A549 (cell line): ENCODE measurements at regions not wholly inside any gene's neighbourhood (a gene's known extent, or its start where the extent isn't known, plus 50 kb on each side); places are given as distances from the start of the nearest gene placed in this dataset.

Source experiments
- ATAC-seq, 2 experiments: fragments of 200-7000 bp in 1 of 2; fragments of >200 bp in 1 of 2; cut with Nextera tagmentation in 1 of 2; cut with Tn5 transposase in 1 of 2; 3 replicates each; pipeline versions ENCODE4 v1.8.0 to v1.9.1; 2018 to 2020; ENCODE audit warnings: mild to moderate bottlenecking in 1 of 2, moderate library complexity in 1 of 2
- CTCF ChIA-PET: fragments of 300-600 bp; sonication (Branson Sonifier 250); formaldehyde crosslinking; extraction: SDS; loops from one replicate; lab custom pipeline; 2021; ENCODE audit warnings: antibody characterized with exemption, inconsistent platforms; lab: Yijun Ruan, JAX
- POLR2A ChIA-PET: fragments of 350-600 bp; formaldehyde crosslinking; extraction: SDS; loops from one replicate; lab custom pipeline; 2021; ENCODE audit warnings: antibody characterized with exemption, inconsistent platforms; lab: Yijun Ruan, JAX
- DNase-seq, 2 experiments: peaks; one replicate each; pipeline versions ENCODE4 v3.0.0 to v3.0.0-alpha.2; 2011 to 2016; ENCODE audit warnings: low read depth in 1 of 2, low spot score in 1 of 2
- FAIRE-seq: peaks from 2 replicates; lab custom pipeline; 2011; peaks lifted over from hg19 to GRCh38; lab: Jason Lieb, UNC
- H3K27ac ChIP-seq, 2 experiments: fragments of >200 bp; sonication (Bioruptor Twin); formaldehyde crosslinking; 3 replicates each; pipeline ENCODE4 v1.5.1; 2016 to 2017
- H3K4me1 ChIP-seq: fragments of >200 bp; sonication (Bioruptor Twin); formaldehyde crosslinking; 3 replicates; pipeline ENCODE4 v1.6.1; 2016
- H3K4me2 ChIP-seq: fragments of >200 bp; sonication (Bioruptor Twin); formaldehyde crosslinking; 3 replicates; pipeline ENCODE4 v1.6.1; 2016
- H3K4me3 ChIP-seq: fragments of >200 bp; sonication (Bioruptor Twin); formaldehyde crosslinking; 3 replicates; pipeline ENCODE4 v1.5.1; 2016
- H3K9me3 ChIP-seq: fragments of >200 bp; sonication (Bioruptor Twin); formaldehyde crosslinking; 3 replicates; pipeline ENCODE4 v1.6.1; 2016
- CBX2 ChIP-seq: fragments of 200-600 bp; sonication (generic); IDR thresholded peaks from 2 replicates; pipeline ENCODE4 v1.6.1; 2016; ENCODE audit warnings: low read depth, mild to moderate bottlenecking, borderline replicate concordance
- CBX8 ChIP-seq: fragments of 200-600 bp; sonication (generic); IDR thresholded peaks from 2 replicates; pipeline ENCODE4 v1.6.1; 2016
- CEBPB ChIP-seq, 2 experiments: fragments of >200 bp in 1 of 2; sonication (Bioruptor Twin) in 1 of 2; formaldehyde crosslinking in 1 of 2; IDR thresholded peaks; 2 replicates each; pipeline ENCODE4 v1.6.1; 2012 to 2016
- CHD2 ChIP-seq: fragments of 150-350 bp; IDR thresholded peaks from 2 replicates; pipeline ENCODE4 v1.6.1; 2014; ENCODE audit warnings: low read length; ENCODE audit not compliant: partially characterized antibody
- EHMT2 ChIP-seq: fragments of 200-600 bp; sonication (generic); IDR thresholded peaks from 2 replicates; pipeline ENCODE4 v1.6.1; 2016; ENCODE audit warnings: antibody characterized with exemption, low read depth, mild to moderate bottlenecking, moderate library complexity
- EP300 ChIP-seq, 2 experiments: fragments of >200 bp; sonication (Bioruptor Twin); formaldehyde crosslinking; IDR thresholded peaks; 2 replicates in 1 of 2; 3 replicates in 1 of 2; pipeline ENCODE4 v1.6.1; 2016 to 2017
- FOSB ChIP-seq: fragments of 250-450 bp; sonication (Bioruptor Pico); IDR thresholded peaks from 2 replicates; pipeline ENCODE4 v1.5.0; 2020; ENCODE audit warnings: mild to moderate bottlenecking, moderate library complexity
- FOSL2 ChIP-seq, 2 experiments: fragments of 450-650 bp in 1 of 2; fragments of >200 bp in 1 of 2; sonication (Bioruptor Twin) in 1 of 2; formaldehyde crosslinking; IDR thresholded peaks; 2 replicates each; pipeline versions ENCODE4 v1.5.0 to v1.6.1; 2016 to 2020; ENCODE audit warnings: mild to moderate bottlenecking in 1 of 2, moderate library complexity in 1 of 2
- FOXS1 ChIP-seq: fragments of 250-450 bp; sonication (Bioruptor Pico); IDR thresholded peaks from 2 replicates; pipeline ENCODE4 v1.5.0; 2020; ENCODE audit warnings: mild to moderate bottlenecking, moderate library complexity
- GATA3 ChIP-seq: IDR thresholded peaks from 2 replicates; pipeline ENCODE4 v1.6.1; 2012; ENCODE audit warnings: borderline replicate concordance
- HOXA7 ChIP-seq: fragments of 250-450 bp; sonication (Bioruptor Pico); IDR thresholded peaks from 2 replicates; pipeline ENCODE4 v1.5.0; 2020; ENCODE audit warnings: mild to moderate bottlenecking, moderate library complexity
- HOXB13 ChIP-seq: fragments of 250-450 bp; sonication (Bioruptor Pico); IDR thresholded peaks from 2 replicates; pipeline ENCODE4 v1.5.0; 2020; ENCODE audit warnings: low read depth, mild to moderate bottlenecking, moderate library complexity
- JUN ChIP-seq, 2 experiments: fragments of >200 bp; sonication (Bioruptor Twin); formaldehyde crosslinking; IDR thresholded peaks; 2 replicates in 1 of 2; 3 replicates in 1 of 2; pipeline ENCODE4 v1.6.1; 2016 to 2017
- JUNB ChIP-seq: fragments of >200 bp; sonication (Bioruptor Twin); formaldehyde crosslinking; IDR thresholded peaks from 2 replicates; pipeline ENCODE4 v1.6.1; 2016
- KDM1A ChIP-seq: fragments of 200-600 bp; sonication (generic); IDR thresholded peaks from 2 replicates; pipeline ENCODE4 v1.6.1; 2016; ENCODE audit warnings: low read depth, mild to moderate bottlenecking
- KDM5A ChIP-seq: fragments of 200-600 bp; sonication (generic); IDR thresholded peaks from 2 replicates; pipeline ENCODE4 v1.6.1; 2016; ENCODE audit warnings: antibody characterized with exemption, mild to moderate bottlenecking
- MAFK ChIP-seq: fragments of 450-650 bp; IDR thresholded peaks from 2 replicates; pipeline ENCODE4 v1.6.1; 2014; ENCODE audit not compliant: partially characterized antibody
- MYC ChIP-seq: IDR thresholded peaks from 2 replicates; pipeline ENCODE4 v1.6.1; 2012; ENCODE audit warnings: mild to moderate bottlenecking, inconsistent platforms, low read length, improper control_type of control experiment, borderline replicate concordance
- NFE2L2 ChIP-seq: fragments of 150-350 bp; conservative IDR thresholded peaks from 2 replicates; pipeline ENCODE4 v1.6.1; 2014; ENCODE audit warnings: low read length
- NPAS2 ChIP-seq: fragments of 250-450 bp; sonication (Bioruptor Pico); IDR thresholded peaks from 2 replicates; pipeline ENCODE4 v1.8.0; 2022; ENCODE audit warnings: mild to moderate bottlenecking, moderate library complexity, borderline replicate concordance
- RAD21 ChIP-seq, 2 experiments: fragments of >200 bp in 1 of 2; sonication (Bioruptor Twin) in 1 of 2; formaldehyde crosslinking in 1 of 2; IDR thresholded peaks in 1 of 2; conservative IDR thresholded peaks in 1 of 2; 2 replicates in 1 of 2; 3 replicates in 1 of 2; pipeline ENCODE4 v1.6.1; 2012 to 2018; ENCODE audit warnings: inconsistent platforms in 1 of 2
- RARB ChIP-seq: fragments of 250-450 bp; sonication (Bioruptor Pico); IDR thresholded peaks from 2 replicates; pipeline ENCODE4 v1.8.0; 2021; ENCODE audit warnings: mild to moderate bottlenecking, moderate library complexity
- SMC3 ChIP-seq: fragments of >200 bp; sonication (Bioruptor Twin); formaldehyde crosslinking; IDR thresholded peaks from 3 replicates; pipeline ENCODE4 v1.6.1; 2018; ENCODE audit warnings: inconsistent platforms
- SREBF2 ChIP-seq: fragments of 450-650 bp; IDR thresholded peaks from 2 replicates; pipeline ENCODE4 v1.6.1; 2014; ENCODE audit warnings: mild to moderate bottlenecking, moderate library complexity
- ZC3H11A ChIP-seq: fragments of 450-650 bp; IDR thresholded peaks from 2 replicates; pipeline ENCODE4 v1.6.1; 2014; ENCODE audit warnings: antibody characterized with exemption, mild to moderate bottlenecking
- ZFP36 ChIP-seq: fragments of 450-650 bp; IDR thresholded peaks from 2 replicates; pipeline ENCODE4 v1.6.1; 2014; ENCODE audit warnings: borderline replicate concordance; ENCODE audit not compliant: partially characterized antibody
- ZSCAN20 ChIP-seq: fragments of 250-450 bp; sonication (Bioruptor Pico); IDR thresholded peaks from 2 replicates; pipeline ENCODE4 v1.8.0; 2022; ENCODE audit warnings: mild to moderate bottlenecking, moderate library complexity
- WGBS: methylation state at CpG from one replicate; pipeline ENCODE4 v1.1.6; 2017; ENCODE audit errors: missing lambda C conversion rate; 5-methylcytosine and 5-hydroxymethylcytosine counted together
- TF ChIP-seq, protein P1 (sequence below): fragments of 250-450 bp; sonication (Bioruptor Pico); IDR thresholded peaks from 2 replicates; pipeline ENCODE4 v1.5.0; 2021; ENCODE audit warnings: mild to moderate bottlenecking, moderate library complexity, borderline replicate concordance

DNA sequence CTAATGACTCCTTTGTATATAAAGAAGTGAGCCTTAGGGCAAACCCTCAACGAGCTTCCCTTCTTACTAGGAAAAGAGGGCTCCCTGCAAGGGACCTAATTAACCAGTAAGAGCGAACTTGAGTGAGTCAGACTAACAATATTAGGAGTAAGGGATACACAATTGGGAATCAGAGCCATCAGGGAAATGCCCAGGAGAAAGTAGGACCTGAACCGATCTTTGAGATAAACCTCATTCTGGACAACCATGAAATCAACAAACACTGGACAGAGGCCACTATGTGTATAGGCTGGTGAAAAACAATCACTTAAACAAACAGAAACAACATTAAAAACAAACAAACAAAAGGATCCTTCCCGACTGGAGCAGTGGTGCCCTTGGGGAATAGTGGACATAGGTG lies 120.8 kb downstream of the EDN1 start:
- ChIA-PET POLR2A (no interaction called here), CTCF (no interaction called here)
- Histone ChIP-seq H3K9me3 (peaks cover 7% of the 10 kb centered on the region), H3K27ac (peak overlapping the region; percentile 29 to 69; a peak in 4 of 6 replicates), H3K4me3 (no peak overlapping the region), H3K4me1 (peaks cover 47% of the 10 kb centered on the region), H3K4me2 (no peak overlapping the region)
- DNase-seq (no peak), FAIRE-seq (no peak), ATAC-seq (peak in 1 of 2 experiments; percentile 36; a peak in 2 of 6 replicates)
- TF ChIP-seq CBX8 (no peak), NFE2L2 (no peak), ZC3H11A (no peak), HOXA7 (CRISPR knock-in tag) (no peak), RARB (no peak), NPAS2 (CRISPR knock-in tag) (no peak), EHMT2 (no peak), MAFK (no peak)
- WGBS, result 50% methylated on average over 4 of the region's 4 CpGs

DNA sequence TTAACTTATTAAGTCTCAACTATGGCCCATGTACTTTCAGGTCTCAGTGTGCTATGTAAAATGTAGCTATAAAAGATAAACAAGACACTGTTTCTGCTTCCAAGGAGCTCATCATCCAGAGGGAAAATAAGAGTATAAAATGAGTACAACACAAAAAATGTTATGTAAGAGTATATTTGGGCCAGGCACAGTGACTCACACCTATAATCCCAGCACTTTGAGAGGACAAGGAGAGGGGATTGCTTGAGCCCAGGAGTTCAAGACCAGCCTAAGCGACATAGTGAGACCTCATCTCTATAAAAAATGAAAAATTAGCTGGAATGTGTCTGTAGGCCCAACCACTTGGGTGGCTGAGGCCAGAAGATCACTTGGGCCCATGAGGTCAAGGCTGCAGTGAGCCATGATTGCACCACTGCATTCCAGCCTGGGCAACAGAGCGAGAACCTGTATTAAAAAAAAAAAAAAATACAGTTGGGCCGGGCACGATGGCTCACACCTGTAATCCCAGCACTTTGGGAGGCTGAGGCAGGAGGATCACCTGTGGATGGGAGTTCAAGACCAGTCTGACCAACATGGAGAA lies 124.0 kb downstream of the EDN1 start:
- DNase-seq (no peak), FAIRE-seq (no peak), ATAC-seq (no peak)
- 89% methylated on average over 4 of the region's 4 CpGs for WGBS
- H3K4me2 ChIP-seq, result no peak overlapping the region
- peaks cover 25% of the 10 kb centered on the region for H3K9me3 ChIP-seq
- peaks cover 58% of the 10 kb centered on the region for H3K4me1 ChIP-seq
- ChIA-PET POLR2A (no interaction called here), CTCF (no interaction called here)
- no peak overlapping the region for H3K4me3 ChIP-seq
- peak overlapping the region; percentile 85 to 91 for H3K27ac ChIP-seq
- 0 out of 4 replicates have a peak, but pooled peaks of 1 of the 2 experiments have one; percentile 7 for TF ChIP-seq CEBPB (IDR thresholded peaks at IDR 0.05)
- no peak for TF ChIP-seq CBX2
- TF ChIP-seq FOSL2 (IDR thresholded peaks at IDR 0.05), result no peak
- TF ChIP-seq FOSL2 (CRISPR knock-in tag; IDR thresholded peaks at IDR 0.05), result peak; percentile 20; the same call in 1 of the 2 replicates

DNA sequence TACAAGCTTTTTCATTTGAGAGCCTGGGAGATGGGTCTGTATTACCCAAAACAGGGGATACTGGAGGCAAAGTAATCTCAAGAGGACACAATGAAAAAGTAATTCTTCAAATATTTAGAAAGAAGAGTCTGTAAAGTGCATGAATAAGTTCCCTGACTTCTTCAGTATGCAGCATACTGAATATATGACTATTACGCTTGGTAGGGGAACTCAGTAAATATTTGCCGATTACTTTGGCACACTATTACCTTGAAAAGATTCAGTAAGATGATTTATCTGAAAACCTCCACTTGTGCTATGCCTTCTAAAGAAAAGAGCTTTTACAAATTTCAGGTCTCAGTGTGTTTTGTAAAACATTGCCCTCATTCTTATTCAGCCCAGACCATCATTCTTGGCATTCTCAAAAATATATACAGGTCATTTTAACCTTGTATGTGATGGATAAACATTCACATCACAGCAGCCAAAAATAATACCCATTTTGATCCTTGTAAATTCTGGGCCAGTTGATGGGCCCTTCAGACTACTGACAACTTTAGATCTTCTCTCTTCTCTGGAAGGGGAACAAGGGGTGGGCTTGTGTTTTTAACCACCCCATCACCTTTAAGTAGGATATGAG lies 125.9 kb downstream of the EDN1 start:
- Histone ChIP-seq H3K27ac (peak overlapping the region; percentile 91), H3K4me2 (peak overlapping the region; percentile 66), H3K4me3 (no peak overlapping the region)
- WGBS, result 3% methylated on average over 2 of the region's 2 CpGs
- TF ChIP-seq RAD21 (conservative IDR thresholded peaks at IDR 0.05 in 1 of 2, IDR thresholded peaks at IDR 0.05 in 1 of 2) (peak in 1 of 2 experiments; percentile 46), CBX2 (no peak), KDM1A (no peak), JUNB (peak; percentile 68), JUN (IDR thresholded peaks at IDR 0.05) (peak; percentile 32 to 57; a peak in 1 of 5 replicates), FOSB (CRISPR knock-in tag) (no peak), CEBPB (IDR thresholded peaks at IDR 0.05) (peak in 1 of 2 experiments; percentile 24; a peak in 1 of 4 replicates), ZSCAN20 (CRISPR knock-in tag) (no peak), FOSL2 (IDR thresholded peaks at IDR 0.05) (0 out of 2 replicates have a peak, but pooled peaks have one; percentile 20), FOSL2 (CRISPR knock-in tag; IDR thresholded peaks at IDR 0.05) (peak; percentile 76), EP300 (IDR thresholded peaks at IDR 0.05) (peak; percentile 59 to 75; a peak in 3 of 5 replicates), SMC3 (peak; percentile 20; the same call in 2 of the 3 replicates), GATA3 (peak; percentile 89)
- TF ChIP-seq, all 56 proteins: peak for 8
- ATAC-seq, result peak; percentile 83 to 95
- CTCF ChIA-PET, result interaction anchor here (0.8 kb wide), 1 partner anchor 66 kb away, joined by 5 read pairs; no protein-coding TSS in a partner anchor
- DNase-seq, result peak in 1 of 2 experiments; percentile 82
- Histone ChIP-seq H3K4me1 (peaks cover 66% of the 10 kb centered on the region), H3K9me3 (peaks cover 22% of the 10 kb centered on the region)
- FAIRE-seq, result no peak
- POLR2A ChIA-PET, result interaction anchor here (0.6 to 0.9 kb wide), 3 partner anchors 52 to 126 kb away, joined by 3 read pairs; partner anchors contain the start of gene EDN1

DNA sequence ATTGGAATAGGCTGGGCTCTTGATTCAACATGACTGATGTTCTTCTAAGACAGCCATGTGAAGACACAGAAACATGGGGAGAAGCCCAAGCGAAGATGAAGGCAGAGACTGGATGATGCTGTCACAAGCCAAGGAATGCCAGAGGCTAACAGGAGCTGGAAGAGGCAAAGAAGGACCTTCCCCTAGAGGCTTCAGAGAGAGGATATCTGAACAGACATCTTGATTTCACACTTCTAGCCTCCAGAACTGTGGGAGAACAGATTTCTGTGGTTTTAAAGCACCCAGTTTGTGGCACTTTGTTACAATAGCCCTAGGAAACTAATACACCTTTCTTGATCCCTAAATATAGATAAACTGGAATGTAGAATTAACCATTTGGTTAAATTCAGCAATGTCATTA lies 127.0 kb downstream of the EDN1 start:
- ChIA-PET CTCF (no interaction called here), POLR2A (no interaction called here)
- peaks cover 18% of the 10 kb centered on the region for H3K9me3 ChIP-seq
- peak overlapping the region; percentile 91 for H3K27ac ChIP-seq
- H3K4me1 ChIP-seq, result peaks cover 66% of the 10 kb centered on the region
- FAIRE-seq, result no peak
- no peak overlapping the region for H3K4me2 ChIP-seq
- H3K4me3 ChIP-seq, result no peak overlapping the region
- no peak for DNase-seq
- 95% methylated on average over 1 of the region's 1 CpG for whole genome bisulfite sequencing
- ATAC-seq, result no peak
- TF ChIP-seq HOXB13, result no peak
- no peak for TF ChIP-seq FOXS1 (CRISPR knock-in tag)
- no peak for TF ChIP-seq CBX2
- no peak for TF ChIP-seq EP300 (IDR thresholded peaks at IDR 0.05)
- TF ChIP-seq CBX8, result no peak
- no peak for TF ChIP-seq MYC
- TF ChIP-seq FOSB (CRISPR knock-in tag), result no peak
- no peak for TF ChIP-seq ZFP36
- TF ChIP-seq RARB, result no peak
- no peak for TF ChIP-seq CHD2
- no peak for TF ChIP-seq FOSL2 (IDR thresholded peaks at IDR 0.05)
- no peak for TF ChIP-seq FOSL2 (CRISPR knock-in tag; IDR thresholded peaks at IDR 0.05)
- TF ChIP-seq KDM1A, result no peak
- TF ChIP-seq KDM5A, result no peak
- no peak for TF ChIP-seq SREBF2
- TF ChIP-seq NFE2L2, result no peak
- TF ChIP-seq, protein P1, sequence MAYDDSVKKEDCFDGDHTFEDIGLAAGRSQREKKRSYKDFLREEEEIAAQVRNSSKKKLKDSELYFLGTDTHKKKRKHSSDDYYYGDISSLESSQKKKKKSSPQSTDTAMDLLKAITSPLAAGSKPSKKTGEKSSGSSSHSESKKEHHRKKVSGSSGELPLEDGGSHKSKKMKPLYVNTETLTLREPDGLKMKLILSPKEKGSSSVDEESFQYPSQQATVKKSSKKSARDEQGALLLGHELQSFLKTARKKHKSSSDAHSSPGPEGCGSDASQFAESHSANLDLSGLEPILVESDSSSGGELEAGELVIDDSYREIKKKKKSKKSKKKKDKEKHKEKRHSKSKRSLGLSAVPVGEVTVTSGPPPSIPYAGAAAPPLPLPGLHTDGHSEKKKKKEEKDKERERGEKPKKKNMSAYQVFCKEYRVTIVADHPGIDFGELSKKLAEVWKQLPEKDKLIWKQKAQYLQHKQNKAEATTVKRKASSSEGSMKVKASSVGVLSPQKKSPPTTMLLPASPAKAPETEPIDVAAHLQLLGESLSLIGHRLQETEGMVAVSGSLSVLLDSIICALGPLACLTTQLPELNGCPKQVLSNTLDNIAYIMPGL, result no peak
